NCI-H2029 (cell line): ENCODE measurements at regions not wholly inside any gene's neighbourhood (a gene's known extent, or its start where the extent isn't known, plus 50 kb on each side); places are given as distances from the start of the nearest gene placed in this dataset.
"Not testable (repeated sequence)": the region's sequence is repeated elsewhere in the genome, so short reads cannot be mapped to it uniquely, and the experiment has no call there.

Experiments used
- DNase-seq: peaks from one replicate; lab custom pipeline; 2025; lab: John Stamatoyannopoulos, UW

- DNase-seq: no peak
Measured at GRCh38 chr12:91249054-91249453, 66.4 kb upstream of the DCN start.

GRCh38 chr12:91243177-91243576, 60.6 kb upstream of the DCN start:
- DNase-seq: not testable (repeated sequence)

GRCh38 chr12:91241756-91242155, 59.1 kb upstream of the DCN start:
- DNase-seq: no peak

GRCh38 chr12:91240386-91241095, 57.9 kb upstream of the DCN start:
- DNase-seq: no peak

GRCh38 chr12:91239481-91239880, 56.9 kb upstream of the DCN start:
- no peak for DNase-seq
